Activated B cell treated with CpG ODN at 0.5 μM for 24 hours (primary cell): ENCODE measurements at regions not wholly inside any gene's neighbourhood (a gene's known extent, or its start where the extent isn't known, plus 50 kb on each side); places are given as distances from the start of the nearest gene placed in this dataset.

Source experiments
- ATAC-seq: fragments of 200-7000 bp; cut with Tn5 transposase; one replicate; pipeline ENCODE4 v1.10.0; 2021; ENCODE audit warnings: low read depth, mild to moderate bottlenecking, moderate library complexity
- CTCF ChIA-PET: fragments of 350-600 bp; sonication (Branson Sonifier 250); formaldehyde crosslinking; loops from one replicate; lab custom pipeline; 2021; ENCODE audit warnings: antibody characterized with exemption; lab: Charles Lee
- POLR2A ChIA-PET: fragments of 350-600 bp; sonication (Branson Sonifier 250); formaldehyde crosslinking; loops from one replicate; lab custom pipeline; 2021; ENCODE audit warnings: antibody characterized with exemption; lab: Charles Lee
- DNase-seq: peaks from one replicate; pipeline ENCODE4 v3.0.0; 2022
- H3K27ac Mint-ChIP-seq: one replicate; pipeline ENCODE4 v1.8.0; 2020; ENCODE audit warnings: mixed read lengths
- H3K27me3 Mint-ChIP-seq: one replicate; pipeline ENCODE4 v1.8.0; 2021; ENCODE audit warnings: mixed read lengths
- H3K36me3 Mint-ChIP-seq: one replicate; pipeline ENCODE4 v1.8.0; 2021; ENCODE audit warnings: low read depth, mixed read lengths
- H3K4me1 Mint-ChIP-seq: one replicate; pipeline ENCODE4 v1.8.0; 2021; ENCODE audit warnings: mixed read lengths
- H3K4me3 Mint-ChIP-seq: one replicate; pipeline ENCODE4 v1.8.0; 2020; ENCODE audit warnings: mild to moderate bottlenecking, mixed read lengths
- H3K9me3 Mint-ChIP-seq: one replicate; pipeline ENCODE4 v1.8.0; 2020; ENCODE audit warnings: mixed read lengths
- CTCF ChIP-seq: fragments of 200-600 bp; IDR thresholded peaks from one replicate; pipeline ENCODE4 v1.8.0; 2022; ENCODE audit warnings: antibody characterized with exemption, mild to moderate bottlenecking
- intact Hi-C: fragments of 100-400 bp; cut with micrococcal nuclease; formaldehyde crosslinking; loops from one replicate; pipeline ENCODE4 v1.15.1; 2024

GRCh38 chr4:63315651-63316050 lies 1093.6 kb downstream of the TECRL start:
- Mint-ChIP-seq H3K4me3 (no peak overlapping the region), H3K27ac (no peak overlapping the region), H3K9me3 (peaks cover 2% of the 10 kb centered on the region), H3K27me3 (no peaks in the 10 kb centered on the region), H3K36me3 (no peaks in the 10 kb centered on the region), H3K4me1 (no peaks in the 10 kb centered on the region)
- ATAC-seq = no peak
- ChIA-PET POLR2A (no interaction called here), CTCF (no interaction called here)
- no peak for TF ChIP-seq CTCF
- intact Hi-C loops = no loop called here
- no peak for DNase-seq

- no peak for DNase-seq
- ATAC-seq = no peak
- Mint-ChIP-seq H3K27ac (no peak overlapping the region), H3K9me3 (no peaks in the 10 kb centered on the region), H3K4me1 (no peaks in the 10 kb centered on the region), H3K4me3 (no peak overlapping the region), H3K36me3 (no peaks in the 10 kb centered on the region), H3K27me3 (no peaks in the 10 kb centered on the region)
- intact Hi-C loops = no loop called here
- ChIA-PET POLR2A (no interaction called here), CTCF (no interaction called here)
- no peak for TF ChIP-seq CTCF
Measured at GRCh38 chr4:63308697-63309096, 1100.6 kb downstream of the TECRL start.

- ChIA-PET CTCF (no interaction called here), POLR2A (no interaction called here)
- no peak for TF ChIP-seq CTCF
- Mint-ChIP-seq H3K27me3 (no peaks in the 10 kb centered on the region), H3K4me1 (no peaks in the 10 kb centered on the region), H3K27ac (no peak overlapping the region), H3K36me3 (no peaks in the 10 kb centered on the region), H3K9me3 (peaks cover 3% of the 10 kb centered on the region), H3K4me3 (no peak overlapping the region)
- DNase-seq = no peak
- ATAC-seq = no peak
- intact Hi-C loops = no loop called here
Measured at GRCh38 chr4:63302792-63303191, 1106.5 kb downstream of the TECRL start.

GRCh38 chr4:63302078-63302477 lies 1107.2 kb downstream of the TECRL start:
- Mint-ChIP-seq H3K27me3 (no peaks in the 10 kb centered on the region), H3K27ac (no peak overlapping the region), H3K4me1 (no peaks in the 10 kb centered on the region), H3K4me3 (no peak overlapping the region), H3K9me3 (peaks cover 6% of the 10 kb centered on the region), H3K36me3 (no peaks in the 10 kb centered on the region)
- no peak for TF ChIP-seq CTCF
- ChIA-PET POLR2A (no interaction called here), CTCF (no interaction called here)
- DNase-seq = no peak
- intact Hi-C loops = no loop called here
- ATAC-seq = no peak

- ATAC-seq (no peak), DNase-seq (no peak)
- Mint-ChIP-seq H3K27ac (no peak overlapping the region), H3K4me1 (no peaks in the 10 kb centered on the region), H3K4me3 (no peak overlapping the region), H3K9me3 (peaks cover 2% of the 10 kb centered on the region), H3K27me3 (no peaks in the 10 kb centered on the region), H3K36me3 (no peaks in the 10 kb centered on the region)
- intact Hi-C loops = no loop called here
- ChIA-PET POLR2A (no interaction called here), CTCF (no interaction called here)
- TF ChIP-seq CTCF = no peak
Measured at GRCh38 chr4:63296773-63297172, 1112.5 kb downstream of the TECRL start.
